ENCODE measurements at regions not wholly inside any gene's neighbourhood (a gene's known extent, or its start where the extent isn't known, plus 50 kb on each side); places are given as distances from the start of the nearest gene placed in this dataset.

DNA sequence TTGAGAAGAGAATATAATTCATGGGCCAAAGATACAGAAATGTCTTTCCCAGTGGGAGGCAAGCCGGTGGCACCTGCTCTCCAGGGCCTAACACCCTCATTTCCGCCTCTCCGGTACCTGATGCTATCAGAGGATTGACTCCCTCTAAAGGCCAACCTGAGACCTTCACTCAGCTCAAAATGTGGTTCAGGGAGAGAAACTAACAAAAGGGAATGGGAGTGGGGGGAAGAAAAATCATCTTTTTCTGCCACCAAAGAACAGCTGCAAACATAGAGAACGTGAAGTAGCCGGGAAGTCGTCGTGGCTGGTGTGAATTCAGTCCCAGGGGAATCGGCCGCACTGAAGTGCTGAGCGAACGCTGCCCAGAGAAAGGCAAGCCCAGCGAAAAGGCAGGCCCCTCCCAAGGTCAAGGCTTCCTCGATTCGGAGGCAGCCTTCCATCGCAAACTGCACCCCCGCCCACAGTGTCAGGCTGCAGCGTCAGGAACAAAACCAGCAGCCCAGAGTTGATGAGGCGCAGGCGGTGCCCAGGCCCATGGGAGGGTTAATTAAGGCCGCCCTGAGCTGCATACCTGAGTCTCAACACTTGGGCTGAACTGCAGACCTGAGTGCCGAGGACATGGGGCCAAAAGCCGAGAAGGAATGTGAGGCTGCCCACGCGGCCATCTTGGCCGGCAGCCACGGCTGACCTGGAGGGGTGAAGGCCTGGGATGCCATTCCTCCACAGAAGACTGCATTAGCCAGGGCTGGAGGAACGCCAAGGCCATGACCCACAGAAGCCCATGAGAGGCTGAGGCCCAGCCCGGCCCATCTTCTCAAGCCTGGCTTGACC lies 160.2 kb downstream of the PSMG1 start:
- DNase-seq (ENCODE audit: low spot score): no peak

DNA sequence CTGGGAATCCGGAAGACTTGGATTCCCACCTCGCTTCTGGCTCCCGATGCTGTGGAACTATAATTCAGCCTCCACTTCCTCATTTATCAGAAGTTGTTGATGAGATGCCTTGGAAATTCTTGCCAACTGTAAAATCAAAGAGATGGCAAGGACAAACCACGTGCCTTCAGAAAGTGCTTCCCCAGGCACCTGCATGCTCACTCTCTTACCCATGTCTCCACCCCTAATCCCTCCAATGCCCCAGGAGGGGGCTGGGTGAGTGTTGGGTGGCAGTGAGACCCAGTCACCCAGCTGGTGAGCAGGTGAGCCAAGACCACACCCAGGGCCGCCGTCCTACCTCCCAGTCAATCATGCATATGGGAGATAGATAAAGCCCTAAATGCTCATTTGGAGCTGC lies 160.8 kb downstream of the PSMG1 start:
- no peak for DNase-seq (ENCODE audit: low spot score)

DNA sequence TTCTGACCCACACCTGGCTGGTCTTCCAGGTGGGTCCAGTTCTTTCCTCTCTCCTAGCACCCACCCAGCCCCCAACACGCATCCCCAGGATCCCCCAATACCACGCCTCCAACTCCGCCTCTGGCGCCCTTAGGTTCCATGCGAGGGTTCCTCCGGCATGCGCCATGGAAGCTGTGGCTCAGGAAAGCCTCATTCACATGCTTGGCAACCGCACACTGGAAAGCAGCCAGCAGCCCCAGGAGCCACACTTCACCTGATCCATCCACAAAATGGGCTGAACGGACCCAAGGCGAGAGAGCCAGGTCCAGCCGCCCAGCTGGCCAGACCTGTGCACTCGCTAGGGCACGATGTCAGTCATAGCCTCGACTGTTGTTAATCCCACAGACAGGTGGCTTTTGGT lies 161.2 kb downstream of the PSMG1 start:
- DNase-seq (ENCODE audit: low spot score): no peak

- DNase-seq (ENCODE audit: low spot score): no peak
These were observed 161.8 kb downstream of the PSMG1 start for GRCh38 chr21:39021478-39021832.

DNA sequence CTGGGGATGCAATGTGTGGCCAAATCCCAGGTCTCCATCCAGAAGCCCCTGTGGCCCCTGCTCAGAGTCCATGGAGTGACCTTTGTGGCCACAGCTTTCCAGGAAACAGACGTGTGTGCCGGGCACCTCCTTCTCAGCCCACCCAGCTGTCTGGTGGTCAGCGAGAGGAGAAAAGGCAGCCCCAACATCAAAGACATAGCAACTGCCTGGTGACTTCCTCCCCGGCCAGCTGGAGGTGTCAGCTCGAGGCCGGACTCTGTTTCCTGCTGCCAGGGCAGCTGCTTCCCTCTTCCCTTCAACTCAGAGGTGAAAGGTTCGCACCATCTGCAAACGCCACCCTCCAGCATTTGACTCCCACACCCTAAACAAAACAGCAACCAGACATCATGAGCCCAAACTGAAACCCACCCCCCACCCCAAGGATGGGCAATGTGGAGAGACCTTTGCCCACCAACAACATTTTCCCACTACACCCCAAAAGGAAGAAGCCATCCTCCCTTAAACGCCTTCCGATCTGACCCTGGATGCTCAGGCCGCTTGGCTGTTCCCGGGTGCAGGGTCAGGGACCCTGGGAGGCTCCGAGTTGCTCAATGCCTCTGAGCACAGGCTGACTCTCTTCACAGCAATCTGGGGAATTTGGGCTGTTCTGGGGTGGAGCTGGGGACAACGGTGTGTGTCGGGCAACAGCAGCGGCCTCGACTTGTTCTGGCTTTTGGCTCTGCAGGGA lies 162.3 kb downstream of the PSMG1 start:
- DNase-seq (ENCODE audit: low spot score): no peak

GRCh38 chr21:39018730-39019129 lies 164.5 kb downstream of the PSMG1 start:
- no peak for DNase-seq (ENCODE audit: low spot score)

DNA sequence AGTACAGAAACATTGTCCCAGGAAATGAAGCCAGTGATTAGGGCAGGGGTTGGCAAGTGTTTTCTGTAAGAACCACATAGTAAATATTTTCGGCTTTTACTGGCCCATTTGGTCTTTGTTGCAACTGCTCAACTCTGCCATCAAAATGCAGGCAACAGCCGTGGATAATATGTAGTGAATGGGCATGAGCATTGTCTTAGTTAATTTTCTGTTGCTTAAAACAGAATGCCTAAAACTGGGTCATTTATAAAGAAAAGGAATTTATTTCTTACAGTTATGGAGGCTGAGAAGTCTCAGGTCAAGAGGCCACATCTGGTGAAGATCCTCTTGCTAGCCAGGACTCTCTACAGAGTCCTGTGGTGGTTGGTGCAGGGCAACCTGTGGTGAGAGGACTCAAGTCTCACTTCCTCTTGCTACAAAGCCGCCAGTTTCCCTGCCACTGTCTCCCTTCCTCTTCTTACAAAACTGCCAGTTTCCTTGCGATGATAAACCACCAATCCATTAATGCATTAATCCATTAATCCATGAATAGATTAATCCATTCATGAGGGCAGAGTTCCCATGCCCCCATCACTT lies 166.4 kb downstream of the PSMG1 start:
- no peak for DNase-seq (ENCODE audit: low spot score)

- DNase-seq (ENCODE audit: low spot score): no peak
These were observed 168.5 kb downstream of the PSMG1 start for GRCh38 chr21:39014747-39015146.

DNA sequence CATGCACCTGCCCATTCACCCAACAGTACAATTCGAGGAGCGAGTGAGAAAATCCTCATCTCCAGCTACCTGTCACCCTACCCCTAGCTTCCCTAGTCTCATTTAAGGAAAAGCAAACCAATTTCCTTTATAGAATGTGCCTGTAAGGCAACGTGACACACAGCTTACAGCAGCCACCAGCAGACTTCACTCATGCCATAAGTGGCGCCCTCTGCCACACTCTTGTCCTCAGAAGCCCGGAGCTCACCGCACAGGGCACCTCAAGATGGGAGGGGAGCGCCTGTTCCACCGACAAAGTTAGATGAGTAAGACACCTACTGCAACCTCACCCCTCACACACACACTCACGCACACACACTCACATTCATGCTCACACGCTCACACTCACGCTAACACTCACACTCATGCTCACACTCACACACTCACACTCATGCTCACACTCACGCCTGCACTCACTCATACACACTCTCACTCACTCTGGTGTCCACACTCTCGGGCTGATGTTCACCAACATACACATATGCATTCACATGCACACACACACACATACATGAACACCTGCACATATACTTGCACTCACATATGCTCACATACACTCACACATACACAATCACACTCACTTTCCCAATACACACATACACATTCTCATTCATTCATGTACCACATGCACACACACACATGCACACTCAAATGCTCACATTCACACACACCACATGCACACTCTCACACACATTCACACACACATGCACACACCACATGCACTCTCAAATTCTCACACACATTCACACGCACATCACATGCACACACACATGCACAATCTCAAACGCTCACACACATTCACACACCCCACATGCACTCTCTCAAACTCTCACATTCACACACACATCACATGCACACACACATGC lies 170.7 kb downstream of the PSMG1 start:
- no peak for DNase-seq (ENCODE audit: low spot score)

- DNase-seq (ENCODE audit: low spot score): no peak
These were observed 171.3 kb downstream of the PSMG1 start for GRCh38 chr21:39011911-39012310.

GRCh38 chr21:39010629-39011404 lies 172.4 kb downstream of the PSMG1 start:
- DNase-seq (ENCODE audit: low spot score): no peak

GRCh38 chr21:39009587-39010225 lies 173.5 kb downstream of the PSMG1 start:
- DNase-seq (ENCODE audit: low spot score): no peak

DNA sequence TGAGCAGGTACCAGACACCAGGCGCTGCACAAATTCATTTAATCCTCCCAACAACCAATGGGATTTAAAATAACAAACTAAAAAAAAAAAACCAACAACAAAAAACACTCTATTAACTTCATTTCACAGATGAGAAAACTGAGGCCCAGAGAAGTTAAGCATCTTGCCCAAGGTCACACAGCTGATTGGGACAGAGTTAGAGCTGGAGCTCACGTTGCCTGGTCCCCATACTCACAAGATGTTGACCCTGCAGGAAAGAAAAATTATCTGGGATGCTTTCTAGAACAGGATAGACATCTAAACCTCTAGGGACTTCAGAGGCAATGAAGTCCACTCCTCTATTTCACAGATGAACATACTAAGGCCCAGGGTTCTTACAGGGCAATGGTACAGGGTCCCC lies 175.3 kb downstream of the PSMG1 start:
- DNase-seq (ENCODE audit: low spot score): no peak

GRCh38 chr21:39007532-39007931 lies 175.7 kb downstream of the PSMG1 start:
- no peak for DNase-seq (ENCODE audit: low spot score)

- no peak for DNase-seq (ENCODE audit: low spot score)
These were observed 176.5 kb downstream of the PSMG1 start for GRCh38 chr21:39006571-39007311.

DNA sequence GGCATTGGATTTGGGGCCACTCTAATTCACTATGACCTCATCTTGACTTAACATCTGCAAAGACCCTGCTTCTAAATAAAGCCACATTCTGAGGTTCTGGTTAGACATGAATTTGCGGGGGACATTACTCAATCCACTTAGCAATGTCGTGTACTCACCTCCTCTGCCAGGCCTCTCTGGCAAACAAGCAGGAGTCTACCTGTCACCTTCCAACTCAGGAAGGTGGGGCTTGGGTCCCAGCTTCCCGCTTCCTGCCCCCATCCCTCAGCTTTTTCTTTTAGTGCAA lies 177.8 kb downstream of the PSMG1 start:
- no peak for DNase-seq (ENCODE audit: low spot score)

DNA sequence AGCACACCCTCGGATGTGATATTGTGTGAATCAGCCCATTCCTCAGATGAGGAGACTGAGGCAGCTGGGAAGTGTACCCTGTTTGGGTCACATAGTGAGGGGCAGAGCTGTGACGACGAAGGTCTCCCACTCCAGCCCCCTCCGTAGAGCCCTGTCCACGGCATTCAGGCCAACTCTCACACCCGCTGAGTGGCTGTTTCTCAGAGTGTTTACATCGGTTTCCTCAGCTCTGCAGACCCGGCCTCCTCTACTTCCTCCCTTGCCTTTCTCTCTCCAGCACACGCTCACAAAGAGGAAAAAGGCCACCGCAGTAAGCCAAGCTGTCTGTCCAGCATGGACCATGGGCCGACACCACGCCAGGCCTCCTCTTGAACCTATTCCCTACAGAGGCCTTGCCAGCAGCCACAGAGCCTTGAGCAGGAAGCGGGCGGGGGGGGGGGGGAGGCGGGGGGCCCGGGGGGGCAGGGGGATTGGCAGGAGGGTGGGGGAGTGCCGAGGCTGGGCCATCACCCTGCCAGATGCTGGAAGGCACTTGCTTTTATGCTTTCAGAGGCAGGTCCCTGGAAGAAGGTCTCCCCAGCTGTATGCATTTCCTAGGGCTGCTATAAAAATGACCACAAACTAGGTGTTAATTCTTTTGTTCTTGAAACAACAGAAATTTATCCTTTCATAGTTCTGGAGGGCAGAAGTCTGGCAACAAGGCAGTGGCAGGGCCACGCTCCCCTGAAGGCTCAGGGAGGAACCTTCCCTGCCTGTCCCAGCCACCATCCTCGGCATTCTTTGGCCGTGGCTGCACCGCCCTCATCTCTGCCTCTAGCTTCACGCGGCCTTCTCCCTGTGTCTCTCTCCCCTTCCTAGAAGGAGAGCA lies 178.4 kb downstream of the PSMG1 start:
- DNase-seq (ENCODE audit: low spot score): no peak

DNA sequence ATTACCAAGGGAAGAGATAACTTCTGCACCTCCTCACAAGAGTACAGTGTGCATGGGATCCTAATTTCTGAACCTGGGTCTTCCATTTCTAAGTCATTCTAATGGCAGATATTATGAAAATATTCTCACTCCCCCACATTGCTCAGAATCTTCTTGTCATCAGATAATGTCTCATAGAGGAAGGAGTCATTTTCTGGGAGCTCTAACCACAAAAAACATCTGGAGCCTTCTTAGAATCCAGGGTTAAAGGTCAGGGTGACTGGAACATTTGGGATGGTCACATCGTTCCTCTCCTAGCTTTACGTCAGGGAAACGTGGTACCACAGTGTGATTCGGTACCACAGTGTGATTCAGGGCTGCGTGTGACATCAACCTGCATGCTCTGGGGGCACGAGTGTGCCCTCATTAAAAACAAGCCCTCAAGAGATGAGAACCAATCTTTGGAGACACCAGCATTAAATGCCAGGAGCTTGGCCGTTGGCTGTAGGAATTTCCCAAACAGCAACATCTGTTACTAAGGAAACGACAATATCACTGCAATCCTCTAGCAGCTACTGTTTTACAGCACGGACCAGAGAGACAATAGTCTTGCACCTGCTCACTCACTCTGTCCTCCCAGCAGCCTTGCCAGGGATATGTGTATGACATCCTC lies 179.1 kb downstream of the PSMG1 start:
- DNase-seq (ENCODE audit: low spot score): no peak

DNA sequence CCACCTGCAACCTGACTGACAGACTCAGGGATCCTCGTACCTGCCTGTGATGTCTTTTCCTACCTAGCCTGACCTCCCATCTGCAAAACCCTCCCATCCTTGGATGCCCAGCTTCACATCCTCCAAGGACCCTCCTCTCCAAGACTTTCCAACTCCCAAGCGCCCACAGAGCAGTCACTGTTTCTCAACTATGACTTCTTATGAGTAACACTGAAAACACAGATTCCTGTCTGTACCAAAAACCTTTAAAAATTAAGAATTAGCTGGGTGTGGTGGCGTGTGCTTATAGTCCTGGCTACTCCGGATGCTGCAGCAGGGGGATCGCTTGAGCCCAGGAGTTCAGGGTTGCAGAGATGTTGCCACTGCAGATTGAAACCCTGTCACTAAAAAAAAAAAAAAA lies 181.9 kb downstream of the PSMG1 start:
- no peak for DNase-seq (ENCODE audit: low spot score)

Data from HuH-7 (cell line).